SH-SY5Y (cell line): ENCODE measurements at regions not wholly inside any gene's neighbourhood (a gene's known extent, or its start where the extent isn't known, plus 50 kb on each side); places are given as distances from the start of the nearest gene placed in this dataset.

Experiments used
- GATA2 ChIP-seq: IDR thresholded peaks from 2 replicates; pipeline ENCODE4 v1.6.1; 2011; ENCODE audit warnings: mild to moderate bottlenecking, low read depth, low read length
- GATA3 ChIP-seq: IDR thresholded peaks from 2 replicates; pipeline ENCODE4 v1.6.1; 2011; ENCODE audit warnings: low read depth, mild to moderate bottlenecking, low read length, moderate library complexity

DNA sequence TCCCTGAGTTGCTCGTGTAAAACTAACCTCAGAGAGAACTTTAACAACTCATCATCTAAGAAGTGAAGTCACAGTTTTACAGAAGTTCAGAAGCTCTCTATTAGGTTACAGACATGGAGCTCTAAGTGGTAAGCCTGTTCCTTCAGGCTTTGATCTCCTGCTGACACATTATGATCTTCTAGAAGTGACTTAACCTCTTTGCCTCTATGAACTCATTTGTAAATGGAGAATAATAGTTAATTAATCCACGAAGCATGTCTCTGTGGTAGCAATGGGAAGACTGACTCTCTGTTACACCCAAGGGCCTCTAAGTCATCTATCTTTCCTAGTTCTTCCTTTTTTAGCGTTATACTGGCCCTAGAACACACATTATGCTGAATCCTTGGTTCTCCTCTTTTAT lies 157.9 kb upstream of the NRIP1 start:
- no peak for TF ChIP-seq GATA2
- no peak for TF ChIP-seq GATA3
